Left kidney (tissue), 1 donor: ENCODE measurements at regions not wholly inside any gene's neighbourhood (a gene's known extent, or its start where the extent isn't known, plus 50 kb on each side); places are given as distances from the start of the nearest gene placed in this dataset.

Source experiments
- DNase-seq: peaks from one replicate; pipeline ENCODE4 v3.0.0-alpha.2; 2013

- no peak for DNase-seq
These were observed 170.6 kb upstream of the RUNX1 start for GRCh38 chr21:35219719-35220118.

- DNase-seq = no peak
These were observed 170.2 kb upstream of the RUNX1 start for GRCh38 chr21:35219291-35219690.

- no peak for DNase-seq
These were observed 168.5 kb upstream of the RUNX1 start for GRCh38 chr21:35217504-35218060.

- DNase-seq = no peak
These were observed 167.9 kb upstream of the RUNX1 start for GRCh38 chr21:35216996-35217395.

GRCh38 chr21:35215870-35216269, 166.8 kb upstream of the RUNX1 start:
- DNase-seq = no peak

- DNase-seq = no peak
These were observed 163.5 kb upstream of the RUNX1 start for GRCh38 chr21:35212393-35213127.

- no peak for DNase-seq
These were observed 162.7 kb upstream of the RUNX1 start for GRCh38 chr21:35211782-35212181.

GRCh38 chr21:35210093-35210492, 161.0 kb upstream of the RUNX1 start:
- no peak for DNase-seq

GRCh38 chr21:35208810-35209517, 159.9 kb upstream of the RUNX1 start:
- no peak for DNase-seq

- DNase-seq = no peak
These were observed 159.0 kb upstream of the RUNX1 start for GRCh38 chr21:35208104-35208503.

GRCh38 chr21:35207322-35207721, 158.2 kb upstream of the RUNX1 start:
- DNase-seq = no peak

GRCh38 chr21:35206141-35207125, 157.3 kb upstream of the RUNX1 start:
- peak; percentile 60 for DNase-seq

- DNase-seq = peak; percentile 66
These were observed 155.9 kb upstream of the RUNX1 start for GRCh38 chr21:35204850-35205541.

GRCh38 chr21:35204125-35204524, 155.0 kb upstream of the RUNX1 start:
- no peak for DNase-seq

- no peak for DNase-seq
These were observed 154.2 kb upstream of the RUNX1 start for GRCh38 chr21:35203093-35203977.

- DNase-seq = no peak
These were observed 153.3 kb upstream of the RUNX1 start for GRCh38 chr21:35202431-35202830.

GRCh38 chr21:35201799-35202198, 152.7 kb upstream of the RUNX1 start:
- DNase-seq = no peak

GRCh38 chr21:35201288-35201687, 152.2 kb upstream of the RUNX1 start:
- DNase-seq = no peak

GRCh38 chr21:35199733-35200015, 150.6 kb upstream of the RUNX1 start:
- DNase-seq = no peak

- DNase-seq = no peak
These were observed 150.1 kb upstream of the RUNX1 start for GRCh38 chr21:35198982-35199732.
